Mesendoderm (in vitro differentiated cells): ENCODE measurements at regions not wholly inside any gene's neighbourhood (a gene's known extent, or its start where the extent isn't known, plus 50 kb on each side); places are given as distances from the start of the nearest gene placed in this dataset.

ENCODE experiments used
- DNase-seq: peaks from one replicate; pipeline ENCODE4 v3.0.0; 2013
- H2AK5ac ChIP-seq: 2 replicates; pipeline ENCODE4 v1.6.1; 2013; ENCODE audit warnings: low read length, inconsistent platforms
- H2BK120ac ChIP-seq: 2 replicates; pipeline ENCODE4 v1.6.1; 2013; ENCODE audit warnings: low read depth, mild to moderate bottlenecking, low read length, moderate library complexity, mixed read lengths
- H2BK15ac ChIP-seq: replicated peaks from 2 replicates; pipeline ENCODE4 v1.6.1; 2013; ENCODE audit warnings: low read depth, mild to moderate bottlenecking, moderate library complexity
- H2BK5ac ChIP-seq: 2 replicates; pipeline ENCODE4 v1.6.1; 2013; ENCODE audit warnings: low read length, inconsistent platforms
- H3K18ac ChIP-seq: 2 replicates; pipeline ENCODE4 v1.6.1; 2013; ENCODE audit warnings: mild to moderate bottlenecking, low read length, mixed read lengths
- H3K23ac ChIP-seq: one replicate; pipeline ENCODE4 v1.6.1; 2013; ENCODE audit warnings: low read length
- H3K27ac ChIP-seq: 2 replicates; pipeline ENCODE4 v1.5.1; 2013; ENCODE audit warnings: low read depth, mild to moderate bottlenecking, inconsistent platforms, low read length, moderate library complexity
- H3K27me3 ChIP-seq: 2 replicates; pipeline ENCODE4 v1.6.1; 2013; ENCODE audit warnings: low read length, control low read depth, mild to moderate bottlenecking, inconsistent platforms; ENCODE audit not compliant: insufficient read depth, poor library complexity
- H3K36me3 ChIP-seq: 2 replicates; pipeline ENCODE4 v1.6.1; 2013; ENCODE audit warnings: low read length, inconsistent platforms; ENCODE audit not compliant: control insufficient read depth, insufficient read depth
- H3K4ac ChIP-seq: one replicate; pipeline ENCODE4 v1.6.1; 2013; ENCODE audit warnings: low read depth, mild to moderate bottlenecking, low read length, moderate library complexity
- H3K4me1 ChIP-seq: 2 replicates; pipeline ENCODE4 v1.6.1; 2013; ENCODE audit warnings: low read depth, low read length, inconsistent platforms; ENCODE audit not compliant: control insufficient read depth
- H3K4me2 ChIP-seq: 2 replicates; pipeline ENCODE4 v1.6.1; 2013; ENCODE audit warnings: low read length
- H3K4me3 ChIP-seq: 2 replicates; pipeline ENCODE4 v1.5.1; 2013; ENCODE audit warnings: mild to moderate bottlenecking, low read length
- H3K56ac ChIP-seq: one replicate; pipeline ENCODE4 v1.6.1; 2013; ENCODE audit warnings: low read length
- H3K79me1 ChIP-seq: 2 replicates; pipeline ENCODE4 v1.6.1; 2013; ENCODE audit warnings: low read length, inconsistent platforms
- H3K79me2 ChIP-seq: 2 replicates; pipeline ENCODE4 v1.6.1; 2013; ENCODE audit warnings: mild to moderate bottlenecking, low read length; ENCODE audit not compliant: control insufficient read depth, insufficient read depth
- H3K9ac ChIP-seq: 2 replicates; pipeline ENCODE4 v1.6.1; 2013; ENCODE audit warnings: low read length, inconsistent platforms
- H4K5ac ChIP-seq: one replicate; pipeline ENCODE4 v1.6.1; 2013; ENCODE audit warnings: low read length
- H4K8ac ChIP-seq: one replicate; pipeline ENCODE4 v1.6.1; 2013; ENCODE audit warnings: low read depth, mild to moderate bottlenecking, control low read depth, low read length, moderate library complexity
- WGBS: extraction: QIAGEN DNeasy Blood & Tissue Kit; methylation state at CpG from one replicate; pipeline ENCODE4 v1.1.7; 2013; ENCODE audit warnings: low lambda C conversion rate, missing lambda C conversion rate; ENCODE audit not compliant: insufficient coverage; ENCODE audit errors: extremely low coverage; 5-methylcytosine and 5-hydroxymethylcytosine counted together

GRCh38 chr12:25040593-25040992, 91.7 kb upstream of the BCAT1 start:
- Histone ChIP-seq H3K4me1 (no peaks in the 10 kb centered on the region), H3K79me1 (no peaks in the 10 kb centered on the region), H3K23ac (no peak overlapping the region), H3K4me2 (no peak overlapping the region), H3K4ac (no peak overlapping the region), H2AK5ac (no peak overlapping the region), H3K27ac (no peak overlapping the region), H3K36me3 (no peaks in the 10 kb centered on the region), H3K9ac (no peak overlapping the region), H3K27me3 (no peaks in the 10 kb centered on the region), H3K56ac (no peak overlapping the region), H4K5ac (no peak overlapping the region), H2BK120ac (no peak overlapping the region), H4K8ac (no peak overlapping the region), H2BK15ac (no peak overlapping the region), H3K79me2 (no peaks in the 10 kb centered on the region), H3K18ac (no peak overlapping the region), H2BK5ac (no peak overlapping the region), H3K4me3 (no peak overlapping the region)
- WGBS: no CpG with 5 or more reads among the region's 4 CpGs
- DNase-seq: no peak

GRCh38 chr12:25034676-25035075, 85.8 kb upstream of the BCAT1 start:
- WGBS: no CpG with 5 or more reads among the region's 4 CpGs
- Histone ChIP-seq H2BK5ac (no peak overlapping the region), H3K4me3 (no peak overlapping the region), H3K4me2 (no peak overlapping the region), H3K23ac (no peak overlapping the region), H3K9ac (no peak overlapping the region), H3K79me2 (no peaks in the 10 kb centered on the region), H3K4ac (no peak overlapping the region), H3K27ac (no peak overlapping the region), H3K36me3 (no peaks in the 10 kb centered on the region), H4K5ac (no peak overlapping the region), H3K56ac (no peak overlapping the region), H2AK5ac (no peak overlapping the region), H2BK15ac (no peak overlapping the region), H3K27me3 (no peaks in the 10 kb centered on the region), H2BK120ac (no peak overlapping the region), H3K18ac (no peak overlapping the region), H3K79me1 (no peaks in the 10 kb centered on the region), H3K4me1 (no peaks in the 10 kb centered on the region), H4K8ac (no peak overlapping the region)
- no peak for DNase-seq

GRCh38 chr12:25025951-25026490, 77.1 kb upstream of the BCAT1 start:
- H2BK5ac ChIP-seq: no peak overlapping the region
- no peaks in the 10 kb centered on the region for H3K36me3 ChIP-seq
- H3K9ac ChIP-seq: no peak overlapping the region
- no peak overlapping the region for H3K56ac ChIP-seq
- no peak overlapping the region for H2BK120ac ChIP-seq
- H4K5ac ChIP-seq: no peak overlapping the region
- H3K4ac ChIP-seq: no peak overlapping the region
- H2BK15ac ChIP-seq: no peak overlapping the region
- no peak overlapping the region for H3K27ac ChIP-seq
- no peak overlapping the region for H2AK5ac ChIP-seq
- no peak overlapping the region for H3K4me3 ChIP-seq
- no peaks in the 10 kb centered on the region for H3K79me2 ChIP-seq
- H3K4me1 ChIP-seq: no peaks in the 10 kb centered on the region
- no peak overlapping the region for H3K18ac ChIP-seq
- no peak overlapping the region for H3K23ac ChIP-seq
- no peak overlapping the region for H3K4me2 ChIP-seq
- no peak overlapping the region for H4K8ac ChIP-seq
- no peaks in the 10 kb centered on the region for H3K79me1 ChIP-seq
- no peak for DNase-seq
- no CpG with 5 or more reads among the region's 1 CpG for WGBS
- H3K27me3 ChIP-seq: no peaks in the 10 kb centered on the region

DNA sequence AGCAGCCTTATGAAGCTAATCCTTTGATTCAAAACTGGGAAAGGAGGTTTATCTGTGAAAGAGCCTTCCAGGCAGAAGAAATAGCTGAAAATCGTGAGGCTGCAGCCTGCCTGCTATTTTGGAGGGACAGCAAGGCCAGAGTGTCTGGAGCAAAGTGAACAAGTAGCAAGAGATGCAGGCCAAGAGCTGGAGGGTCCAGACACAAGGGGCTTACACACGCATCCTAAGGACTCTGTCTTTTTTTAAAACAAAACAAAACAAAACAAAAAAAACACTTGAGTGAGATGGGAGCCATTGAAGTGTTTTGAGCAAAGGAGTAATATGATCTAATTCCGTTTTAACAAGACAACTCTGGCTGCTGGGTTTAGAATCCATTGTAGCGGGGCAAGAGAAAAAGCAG, 76.4 kb upstream of the BCAT1 start:
- Histone ChIP-seq H2BK120ac (no peak overlapping the region), H2AK5ac (no peak overlapping the region), H3K79me2 (no peaks in the 10 kb centered on the region), H3K4me2 (no peak overlapping the region), H3K4me3 (no peak overlapping the region), H3K9ac (no peak overlapping the region), H3K27ac (no peak overlapping the region), H2BK5ac (no peak overlapping the region), H3K27me3 (no peaks in the 10 kb centered on the region), H3K36me3 (no peaks in the 10 kb centered on the region), H3K79me1 (no peaks in the 10 kb centered on the region), H4K8ac (no peak overlapping the region), H3K4me1 (no peaks in the 10 kb centered on the region), H3K56ac (no peak overlapping the region), H3K4ac (no peak overlapping the region), H4K5ac (no peak overlapping the region), H2BK15ac (no peak overlapping the region), H3K23ac (no peak overlapping the region), H3K18ac (no peak overlapping the region)
- DNase-seq: no peak
- WGBS: no CpG with 5 or more reads among the region's 4 CpGs

- H2BK120ac ChIP-seq: no peak overlapping the region
- no peak overlapping the region for H3K4me2 ChIP-seq
- no peak overlapping the region for H4K8ac ChIP-seq
- H3K27me3 ChIP-seq: no peaks in the 10 kb centered on the region
- H3K9ac ChIP-seq: no peak overlapping the region
- H3K27ac ChIP-seq: no peak overlapping the region
- H3K4me3 ChIP-seq: no peak overlapping the region
- no peak overlapping the region for H2BK15ac ChIP-seq
- no peak overlapping the region for H2AK5ac ChIP-seq
- H3K36me3 ChIP-seq: no peaks in the 10 kb centered on the region
- no peak overlapping the region for H4K5ac ChIP-seq
- no peak overlapping the region for H3K56ac ChIP-seq
- no peaks in the 10 kb centered on the region for H3K79me1 ChIP-seq
- no peak for DNase-seq
- H2BK5ac ChIP-seq: no peak overlapping the region
- H3K79me2 ChIP-seq: no peaks in the 10 kb centered on the region
- no peak overlapping the region for H3K23ac ChIP-seq
- no CpG with 5 or more reads among the region's 4 CpGs for WGBS
- no peak overlapping the region for H3K18ac ChIP-seq
- H3K4me1 ChIP-seq: no peaks in the 10 kb centered on the region
- no peak overlapping the region for H3K4ac ChIP-seq
These were observed 74.9 kb upstream of the BCAT1 start for GRCh38 chr12:25023808-25024207.

DNA sequence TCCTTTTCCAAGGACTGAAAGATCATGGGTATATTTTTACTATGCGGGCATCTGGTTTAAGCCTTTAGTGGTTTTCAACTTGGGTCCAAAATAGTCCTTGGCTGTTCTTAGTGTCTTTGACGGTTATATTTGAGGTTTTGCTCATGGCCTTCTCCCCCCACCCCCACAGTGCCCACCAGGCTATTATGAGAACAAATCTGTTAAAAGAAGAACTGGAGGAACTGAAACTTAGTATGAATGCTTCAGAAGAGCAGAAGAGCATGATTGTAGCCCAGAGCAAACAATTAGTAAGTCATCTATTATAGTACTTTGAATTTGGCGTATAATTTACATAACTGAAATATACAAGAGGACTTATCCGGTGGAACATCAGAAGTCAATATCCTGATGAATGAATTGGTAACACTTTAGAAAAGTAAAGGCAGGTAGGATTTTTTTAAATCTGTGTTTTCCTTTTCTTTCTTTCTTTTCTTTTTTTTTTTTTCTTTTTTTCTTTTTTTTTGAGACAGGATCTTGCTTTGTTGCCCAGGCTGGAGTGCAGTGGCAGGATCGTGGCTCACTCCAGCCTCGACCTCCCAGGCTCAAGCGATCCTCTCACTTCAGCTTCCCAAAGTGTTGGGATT, 71.8 kb upstream of the BCAT1 start:
- no peak for DNase-seq
- H3K27me3 ChIP-seq: no peaks in the 10 kb centered on the region
- no CpG with 5 or more reads among the region's 7 CpGs for WGBS
- no peaks in the 10 kb centered on the region for H3K79me1 ChIP-seq
- H3K36me3 ChIP-seq: no peaks in the 10 kb centered on the region
- H2BK120ac ChIP-seq: no peak overlapping the region
- H3K18ac ChIP-seq: no peak overlapping the region
- no peak overlapping the region for H3K4me2 ChIP-seq
- H4K8ac ChIP-seq: no peak overlapping the region
- no peak overlapping the region for H2AK5ac ChIP-seq
- H4K5ac ChIP-seq: no peak overlapping the region
- no peak overlapping the region for H2BK5ac ChIP-seq
- H2BK15ac ChIP-seq: no peak overlapping the region
- no peak overlapping the region for H3K4me3 ChIP-seq
- no peaks in the 10 kb centered on the region for H3K79me2 ChIP-seq
- no peak overlapping the region for H3K23ac ChIP-seq
- H3K4ac ChIP-seq: no peak overlapping the region
- no peak overlapping the region for H3K9ac ChIP-seq
- no peak overlapping the region for H3K27ac ChIP-seq
- H3K56ac ChIP-seq: no peak overlapping the region
- H3K4me1 ChIP-seq: no peaks in the 10 kb centered on the region
